RWPE2 (cell line): ENCODE measurements at regions not wholly inside any gene's neighbourhood (a gene's known extent, or its start where the extent isn't known, plus 50 kb on each side); places are given as distances from the start of the nearest gene placed in this dataset.

Source experiments
- ATAC-seq: fragments of 200-7000 bp; cut with Tn5 transposase; 3 replicates; pipeline ENCODE4 v1.9.1; 2021; ENCODE audit warnings: low read depth
- DNase-seq: peaks from one replicate; pipeline ENCODE4 v3.0.0-alpha.2; 2020; ENCODE audit warnings: low spot score
- H3K27ac ChIP-seq: fragments of 450-650 bp; 2 replicates; pipeline ENCODE4 v1.5.1; 2017; ENCODE audit warnings: mild to moderate bottlenecking; ENCODE audit not compliant: poor library complexity, severe bottlenecking
- H3K27me3 ChIP-seq: fragments of 250-450 bp; sonication (Bioruptor Pico); 2 replicates; pipeline ENCODE4 v1.5.1; 2021; ENCODE audit warnings: mild to moderate bottlenecking, moderate library complexity; ENCODE audit not compliant: insufficient read depth, poor library complexity, severe bottlenecking
- H3K36me3 ChIP-seq: fragments of 250-450 bp; sonication (Bioruptor Pico); 2 replicates; pipeline ENCODE4 v1.5.1; 2020; ENCODE audit warnings: low read depth, mild to moderate bottlenecking, moderate library complexity
- H3K4me1 ChIP-seq: fragments of 250-450 bp; sonication (Bioruptor Pico); 2 replicates; pipeline ENCODE4 v1.5.1; 2021; ENCODE audit warnings: mild to moderate bottlenecking, moderate library complexity; ENCODE audit not compliant: insufficient read depth, poor library complexity, severe bottlenecking
- H3K4me3 ChIP-seq: fragments of 250-450 bp; sonication (Bioruptor Pico); 2 replicates; pipeline ENCODE4 v1.5.1; 2021; ENCODE audit warnings: mild to moderate bottlenecking, moderate library complexity; ENCODE audit not compliant: severe bottlenecking
- H3K9me3 ChIP-seq: fragments of 250-450 bp; sonication (Bioruptor Pico); 2 replicates; pipeline ENCODE4 v1.5.1; 2021; ENCODE audit warnings: mild to moderate bottlenecking, moderate library complexity; ENCODE audit not compliant: severe bottlenecking
- TF ChIP-seq, protein P1 (sequence below): fragments of 450-650 bp; IDR thresholded peaks from one replicate; pipeline ENCODE4 v1.5.1; 2017; ENCODE audit warnings: mild to moderate bottlenecking, moderate library complexity; ENCODE audit not compliant: poor library complexity, severe bottlenecking

DNA sequence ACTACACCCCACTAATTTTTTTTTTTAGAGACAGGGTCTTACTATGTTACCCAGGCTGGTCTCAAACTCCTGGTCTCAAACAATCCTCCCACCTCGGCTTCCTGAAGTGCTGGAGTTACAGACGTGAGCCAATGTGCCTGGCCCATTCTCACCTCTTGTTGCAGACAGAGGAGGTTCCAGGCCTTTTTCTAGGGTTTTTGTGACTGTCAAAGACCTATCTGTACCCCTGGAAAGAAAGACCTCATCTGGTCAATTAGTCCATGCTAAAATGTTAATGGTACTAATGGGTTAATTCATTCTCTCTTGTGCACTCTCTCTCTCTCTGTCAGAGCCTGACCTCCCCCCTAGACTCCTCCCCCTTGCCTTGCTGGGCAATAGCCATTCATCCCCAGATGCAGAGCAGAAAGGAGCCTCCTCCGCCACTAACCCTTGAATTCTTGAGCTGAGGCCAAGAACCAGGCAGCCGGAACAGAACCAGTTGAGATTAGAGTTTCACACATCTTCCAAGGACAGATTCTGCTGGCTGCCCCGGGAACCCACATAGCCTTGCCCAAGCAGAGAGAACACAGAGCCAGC is 209.7 kb downstream of the SKIDA1 start:
- Histone ChIP-seq H3K9me3 (no peaks in the 10 kb centered on the region), H3K4me1 (peaks cover 22% of the 10 kb centered on the region), H3K4me3 (no peak overlapping the region), H3K27me3 (no peaks in the 10 kb centered on the region), H3K27ac (peak overlapping the region; percentile 70), H3K36me3 (no peaks in the 10 kb centered on the region)
- TF ChIP-seq, protein P1, sequence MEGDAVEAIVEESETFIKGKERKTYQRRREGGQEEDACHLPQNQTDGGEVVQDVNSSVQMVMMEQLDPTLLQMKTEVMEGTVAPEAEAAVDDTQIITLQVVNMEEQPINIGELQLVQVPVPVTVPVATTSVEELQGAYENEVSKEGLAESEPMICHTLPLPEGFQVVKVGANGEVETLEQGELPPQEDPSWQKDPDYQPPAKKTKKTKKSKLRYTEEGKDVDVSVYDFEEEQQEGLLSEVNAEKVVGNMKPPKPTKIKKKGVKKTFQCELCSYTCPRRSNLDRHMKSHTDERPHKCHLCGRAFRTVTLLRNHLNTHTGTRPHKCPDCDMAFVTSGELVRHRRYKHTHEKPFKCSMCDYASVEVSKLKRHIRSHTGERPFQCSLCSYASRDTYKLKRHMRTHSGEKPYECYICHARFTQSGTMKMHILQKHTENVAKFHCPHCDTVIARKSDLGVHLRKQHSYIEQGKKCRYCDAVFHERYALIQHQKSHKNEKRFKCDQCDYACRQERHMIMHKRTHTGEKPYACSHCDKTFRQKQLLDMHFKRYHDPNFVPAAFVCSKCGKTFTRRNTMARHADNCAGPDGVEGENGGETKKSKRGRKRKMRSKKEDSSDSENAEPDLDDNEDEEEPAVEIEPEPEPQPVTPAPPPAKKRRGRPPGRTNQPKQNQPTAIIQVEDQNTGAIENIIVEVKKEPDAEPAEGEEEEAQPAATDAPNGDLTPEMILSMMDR: no peak
- ATAC-seq (peak; percentile 73), DNase-seq (peak; percentile 78)

DNA sequence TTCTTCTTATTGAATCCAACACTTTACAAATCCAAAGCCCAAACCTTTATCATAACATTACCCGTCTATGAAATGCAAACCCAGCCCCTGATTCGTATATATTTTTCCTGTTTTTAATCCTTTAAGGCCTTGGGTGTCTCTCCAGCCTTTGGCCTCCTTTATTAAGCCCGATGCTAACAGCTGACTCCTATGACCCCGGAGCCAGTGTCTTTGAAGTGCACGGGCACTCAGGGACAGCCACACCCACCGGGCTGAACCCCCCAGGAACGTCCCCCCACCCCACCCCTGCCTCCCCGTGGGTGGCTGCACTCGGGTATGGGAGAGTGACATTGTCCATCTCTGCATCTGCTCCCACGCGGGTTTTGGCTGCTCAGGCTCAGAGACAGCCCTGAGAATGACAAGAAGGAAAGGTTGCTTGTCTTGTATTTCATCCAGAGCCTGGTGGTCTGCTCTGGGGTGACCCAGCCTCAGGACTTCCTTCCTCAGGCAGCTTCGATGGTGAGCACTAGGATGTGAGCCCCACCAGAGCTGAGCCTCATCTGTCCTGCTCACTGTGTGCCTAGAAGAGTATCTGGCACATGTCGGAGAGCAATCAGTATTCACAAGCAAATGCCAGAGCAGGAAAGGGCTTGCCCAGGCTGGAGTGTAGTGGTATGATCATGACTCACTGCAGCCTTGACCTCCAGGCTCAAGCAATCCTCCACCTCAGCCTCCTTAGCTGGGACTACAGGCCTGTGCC is 210.4 kb downstream of the SKIDA1 start:
- peak; percentile 81 for DNase-seq
- no peaks in the 10 kb centered on the region for H3K9me3 ChIP-seq
- no peak overlapping the region for H3K4me3 ChIP-seq
- H3K4me1 ChIP-seq: peaks cover 22% of the 10 kb centered on the region
- no peaks in the 10 kb centered on the region for H3K36me3 ChIP-seq
- no peaks in the 10 kb centered on the region for H3K27me3 ChIP-seq
- peak; percentile 93 for ATAC-seq
- peak overlapping the region; percentile 70 for H3K27ac ChIP-seq
- TF ChIP-seq, protein P1: no peak

- TF ChIP-seq, protein P1: no peak
- H3K4me1 ChIP-seq: peaks cover 22% of the 10 kb centered on the region
- H3K4me3 ChIP-seq: no peak overlapping the region
- DNase-seq: no peak
- no peak for ATAC-seq
- H3K9me3 ChIP-seq: no peaks in the 10 kb centered on the region
- peak overlapping the region; percentile 70 for H3K27ac ChIP-seq
- no peaks in the 10 kb centered on the region for H3K36me3 ChIP-seq
- H3K27me3 ChIP-seq: no peaks in the 10 kb centered on the region
Observed at GRCh38 chr10:21314111-21314626, 211.3 kb downstream of the SKIDA1 start.

DNA sequence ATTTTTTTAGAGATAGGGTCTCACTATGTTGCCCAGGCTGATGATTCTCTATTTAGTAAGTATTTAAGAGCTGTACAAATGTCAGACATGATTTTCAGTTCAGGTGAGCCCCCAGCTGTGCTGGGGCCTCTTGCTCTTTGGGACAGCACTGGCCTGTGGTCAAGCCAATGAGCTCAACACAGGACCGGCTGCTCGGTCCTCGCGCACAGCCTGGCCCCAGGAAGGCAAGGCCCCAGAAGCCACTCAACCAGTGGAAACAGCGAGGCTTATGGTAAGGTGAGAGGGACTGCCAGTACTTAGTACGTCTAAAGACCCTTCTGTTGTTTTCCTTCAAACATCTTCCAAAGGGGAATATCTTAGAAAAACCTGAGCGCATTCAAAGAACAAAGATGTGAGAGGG is 211.8 kb downstream of the SKIDA1 start:
- no peak overlapping the region for H3K27ac ChIP-seq
- DNase-seq (no peak), ATAC-seq (no peak)
- H3K9me3 ChIP-seq: no peaks in the 10 kb centered on the region
- no peak overlapping the region for H3K4me3 ChIP-seq
- TF ChIP-seq, protein P1: no peak
- H3K4me1 ChIP-seq: peaks cover 22% of the 10 kb centered on the region
- H3K36me3 ChIP-seq: no peaks in the 10 kb centered on the region
- no peaks in the 10 kb centered on the region for H3K27me3 ChIP-seq

DNA sequence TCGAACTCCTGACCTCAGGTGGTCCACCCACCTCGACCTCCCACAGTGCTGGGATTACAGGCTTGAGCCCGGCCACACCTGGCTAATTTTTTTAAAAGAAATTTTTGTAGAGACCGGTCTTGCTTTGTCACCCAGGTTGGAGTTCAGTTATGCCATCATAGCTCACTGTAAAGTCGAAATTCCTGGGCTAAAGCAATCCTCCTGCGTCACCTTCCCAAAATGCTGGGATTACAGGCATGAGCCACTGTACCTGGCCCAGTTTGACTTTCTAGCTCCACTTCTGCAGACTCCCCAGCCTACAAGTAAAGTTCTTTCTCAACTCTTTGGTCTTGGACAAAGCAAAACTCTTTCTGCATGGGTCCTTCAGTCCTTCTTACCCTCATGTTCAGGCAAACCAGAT is 214.1 kb downstream of the SKIDA1 start:
- Histone ChIP-seq H3K4me1 (peaks cover 22% of the 10 kb centered on the region), H3K4me3 (no peak overlapping the region), H3K27me3 (no peaks in the 10 kb centered on the region), H3K9me3 (no peaks in the 10 kb centered on the region), H3K27ac (no peak overlapping the region), H3K36me3 (no peaks in the 10 kb centered on the region)
- no peak for ATAC-seq
- TF ChIP-seq, protein P1: no peak
- no peak for DNase-seq
